Cardiac muscle cell (in vitro differentiated cells and primary cell): ENCODE measurements at regions not wholly inside any gene's neighbourhood (a gene's known extent, or its start where the extent isn't known, plus 50 kb on each side); places are given as distances from the start of the nearest gene placed in this dataset.

Experiments used
- DNase-seq, 2 donors: peaks; one replicate each; pipeline versions ENCODE4 v3.0.0 to v3.0.0-alpha.2; 2010 to 2017; ENCODE audit warnings: low read depth in 1 of 2, low spot score in 1 of 2
- H3K27ac ChIP-seq: fragments of 200-600 bp; sonication (generic); 2 replicates; pipeline ENCODE4 v1.5.1; 2016
- H3K27me3 ChIP-seq: fragments of 200-600 bp; sonication (generic); 2 replicates; pipeline ENCODE4 v1.6.0; 2016; ENCODE audit warnings: control low read depth
- H3K36me3 ChIP-seq: fragments of 200-600 bp; sonication (generic); 2 replicates; pipeline ENCODE4 v1.5.1; 2016; ENCODE audit warnings: control low read depth
- H3K4me1 ChIP-seq: fragments of 200-600 bp; sonication (generic); 2 replicates; pipeline ENCODE4 v1.8.1; 2017; ENCODE audit warnings: low read depth, mild to moderate bottlenecking, mixed run types
- H3K4me3 ChIP-seq: fragments of 200-600 bp; sonication (generic); 2 replicates; pipeline ENCODE4 v1.5.1; 2016; ENCODE audit warnings: mild to moderate bottlenecking
- H3K9me3 ChIP-seq: fragments of 200-600 bp; sonication (generic); 2 replicates; pipeline ENCODE4 v1.5.1; 2017; ENCODE audit warnings: low read depth, mild to moderate bottlenecking, control low read depth
- TF ChIP-seq, protein P1 (sequence below): IDR thresholded peaks from 2 replicates; pipeline ENCODE4 v1.5.1; 2012; ENCODE audit warnings: low read depth, mild to moderate bottlenecking, low read length

DNA sequence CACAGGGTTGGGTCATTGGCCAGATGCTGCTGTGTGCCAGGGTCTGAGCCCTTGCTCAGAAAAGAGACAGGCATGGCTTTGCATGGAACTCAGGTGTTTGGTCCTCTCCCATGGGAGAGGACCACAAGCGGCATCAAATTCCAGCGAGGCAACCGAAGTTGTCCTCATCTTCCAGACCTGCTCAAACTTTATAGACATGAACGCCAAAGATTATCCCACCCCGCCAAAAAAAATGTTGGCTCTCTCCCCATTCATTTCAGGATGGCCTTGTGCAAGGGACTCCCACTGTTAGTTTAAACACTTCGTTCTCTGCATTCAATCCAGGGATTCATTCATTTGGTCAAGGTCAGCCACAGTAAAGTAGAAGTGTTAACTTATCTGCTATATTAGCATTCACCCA, 360.8 kb upstream of the ZFHX3 start:
- DNase-seq: no peak
- H3K27me3 ChIP-seq: no peaks in the 10 kb centered on the region
- TF ChIP-seq, protein P1, sequence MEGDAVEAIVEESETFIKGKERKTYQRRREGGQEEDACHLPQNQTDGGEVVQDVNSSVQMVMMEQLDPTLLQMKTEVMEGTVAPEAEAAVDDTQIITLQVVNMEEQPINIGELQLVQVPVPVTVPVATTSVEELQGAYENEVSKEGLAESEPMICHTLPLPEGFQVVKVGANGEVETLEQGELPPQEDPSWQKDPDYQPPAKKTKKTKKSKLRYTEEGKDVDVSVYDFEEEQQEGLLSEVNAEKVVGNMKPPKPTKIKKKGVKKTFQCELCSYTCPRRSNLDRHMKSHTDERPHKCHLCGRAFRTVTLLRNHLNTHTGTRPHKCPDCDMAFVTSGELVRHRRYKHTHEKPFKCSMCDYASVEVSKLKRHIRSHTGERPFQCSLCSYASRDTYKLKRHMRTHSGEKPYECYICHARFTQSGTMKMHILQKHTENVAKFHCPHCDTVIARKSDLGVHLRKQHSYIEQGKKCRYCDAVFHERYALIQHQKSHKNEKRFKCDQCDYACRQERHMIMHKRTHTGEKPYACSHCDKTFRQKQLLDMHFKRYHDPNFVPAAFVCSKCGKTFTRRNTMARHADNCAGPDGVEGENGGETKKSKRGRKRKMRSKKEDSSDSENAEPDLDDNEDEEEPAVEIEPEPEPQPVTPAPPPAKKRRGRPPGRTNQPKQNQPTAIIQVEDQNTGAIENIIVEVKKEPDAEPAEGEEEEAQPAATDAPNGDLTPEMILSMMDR: no peak
- no peak overlapping the region for H3K27ac ChIP-seq
- H3K4me3 ChIP-seq: no peak overlapping the region
- no peaks in the 10 kb centered on the region for H3K36me3 ChIP-seq
- no peaks in the 10 kb centered on the region for H3K9me3 ChIP-seq
- H3K4me1 ChIP-seq: peaks cover 14% of the 10 kb centered on the region

DNA sequence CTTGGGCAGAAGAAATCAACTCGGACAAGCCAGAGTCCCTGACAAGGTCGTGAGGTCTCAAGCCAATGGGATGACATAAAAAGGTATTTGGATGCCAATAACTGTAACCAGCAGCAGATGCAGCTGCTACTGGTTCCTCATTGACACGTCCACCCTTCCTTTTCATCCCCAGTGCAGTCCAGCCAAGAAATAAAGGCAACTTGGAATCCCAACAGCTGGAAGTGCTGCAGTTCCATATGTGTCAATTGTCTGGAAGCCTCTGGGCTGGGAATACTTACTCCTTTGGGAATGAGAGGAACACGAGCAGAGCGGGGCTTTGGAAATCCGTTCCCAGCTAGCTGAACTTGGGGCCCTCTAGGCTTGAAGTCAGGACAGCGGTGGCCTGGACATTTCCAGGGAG, 360.4 kb upstream of the ZFHX3 start:
- Histone ChIP-seq H3K27me3 (no peaks in the 10 kb centered on the region), H3K4me3 (no peak overlapping the region), H3K9me3 (no peaks in the 10 kb centered on the region), H3K27ac (no peak overlapping the region), H3K4me1 (peaks cover 16% of the 10 kb centered on the region), H3K36me3 (no peaks in the 10 kb centered on the region)
- no peak for DNase-seq
- TF ChIP-seq, protein P1: no peak

DNA sequence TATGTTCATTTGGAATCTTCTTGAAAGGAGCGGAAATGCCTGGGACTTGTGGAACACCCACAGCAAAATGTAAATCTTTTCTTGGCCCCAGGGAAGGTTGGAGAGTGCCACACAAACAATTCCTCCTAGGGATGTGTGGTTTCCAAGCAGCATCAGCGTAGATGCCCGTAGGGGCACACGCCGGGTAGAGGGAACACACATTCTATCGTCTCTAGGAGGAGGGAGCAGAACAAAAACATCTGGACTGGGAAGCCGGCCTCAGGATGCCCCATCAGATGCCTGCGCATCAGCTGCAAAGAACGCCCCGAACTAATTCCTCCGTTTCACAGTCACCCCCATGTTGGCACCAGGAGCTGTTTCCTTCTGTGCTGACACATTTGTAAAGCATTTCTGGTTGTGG, 357.9 kb upstream of the ZFHX3 start:
- H3K36me3 ChIP-seq: no peaks in the 10 kb centered on the region
- no peaks in the 10 kb centered on the region for H3K9me3 ChIP-seq
- no peak overlapping the region for H3K4me3 ChIP-seq
- no peak overlapping the region for H3K27ac ChIP-seq
- no peak for DNase-seq
- H3K27me3 ChIP-seq: no peaks in the 10 kb centered on the region
- TF ChIP-seq, protein P1: no peak
- peaks cover 13% of the 10 kb centered on the region for H3K4me1 ChIP-seq

- DNase-seq: peak in 1 of 2 donors; percentile 52
- H3K9me3 ChIP-seq: no peaks in the 10 kb centered on the region
- H3K36me3 ChIP-seq: no peaks in the 10 kb centered on the region
- no peaks in the 10 kb centered on the region for H3K27me3 ChIP-seq
- H3K4me1 ChIP-seq: peaks cover 5% of the 10 kb centered on the region
- no peak overlapping the region for H3K4me3 ChIP-seq
- H3K27ac ChIP-seq: no peak overlapping the region
- TF ChIP-seq, protein P1: no peak
Measured at GRCh38 chr16:73404001-73404400, 356.1 kb upstream of the ZFHX3 start.

GRCh38 chr16:73403291-73403690, 355.4 kb upstream of the ZFHX3 start:
- DNase-seq: no peak
- Histone ChIP-seq H3K27me3 (no peaks in the 10 kb centered on the region), H3K4me3 (no peak overlapping the region), H3K36me3 (no peaks in the 10 kb centered on the region), H3K27ac (no peak overlapping the region), H3K9me3 (no peaks in the 10 kb centered on the region), H3K4me1 (peaks cover 4% of the 10 kb centered on the region)
- TF ChIP-seq, protein P1: no peak

GRCh38 chr16:73400951-73401350, 353.0 kb upstream of the ZFHX3 start:
- no peaks in the 10 kb centered on the region for H3K36me3 ChIP-seq
- no peaks in the 10 kb centered on the region for H3K27me3 ChIP-seq
- no peaks in the 10 kb centered on the region for H3K9me3 ChIP-seq
- TF ChIP-seq, protein P1: no peak
- peaks cover 4% of the 10 kb centered on the region for H3K4me1 ChIP-seq
- no peak overlapping the region for H3K4me3 ChIP-seq
- no peak overlapping the region for H3K27ac ChIP-seq
- DNase-seq: no peak
